T-helper 2 cell treated with Interferon-gamma antibody and Interleukin-4, amounts not matched to agents 100 ng/mL and 5 ng/mL, for 36 hours (primary cell): ENCODE measurements at regions not wholly inside any gene's neighbourhood (a gene's known extent, or its start where the extent isn't known, plus 50 kb on each side); places are given as distances from the start of the nearest gene placed in this dataset.

Experiments used
- intact Hi-C: fragments of 100-400 bp; cut with micrococcal nuclease; formaldehyde crosslinking; loops from one replicate; pipeline ENCODE4 v1.15.1; 2023

DNA sequence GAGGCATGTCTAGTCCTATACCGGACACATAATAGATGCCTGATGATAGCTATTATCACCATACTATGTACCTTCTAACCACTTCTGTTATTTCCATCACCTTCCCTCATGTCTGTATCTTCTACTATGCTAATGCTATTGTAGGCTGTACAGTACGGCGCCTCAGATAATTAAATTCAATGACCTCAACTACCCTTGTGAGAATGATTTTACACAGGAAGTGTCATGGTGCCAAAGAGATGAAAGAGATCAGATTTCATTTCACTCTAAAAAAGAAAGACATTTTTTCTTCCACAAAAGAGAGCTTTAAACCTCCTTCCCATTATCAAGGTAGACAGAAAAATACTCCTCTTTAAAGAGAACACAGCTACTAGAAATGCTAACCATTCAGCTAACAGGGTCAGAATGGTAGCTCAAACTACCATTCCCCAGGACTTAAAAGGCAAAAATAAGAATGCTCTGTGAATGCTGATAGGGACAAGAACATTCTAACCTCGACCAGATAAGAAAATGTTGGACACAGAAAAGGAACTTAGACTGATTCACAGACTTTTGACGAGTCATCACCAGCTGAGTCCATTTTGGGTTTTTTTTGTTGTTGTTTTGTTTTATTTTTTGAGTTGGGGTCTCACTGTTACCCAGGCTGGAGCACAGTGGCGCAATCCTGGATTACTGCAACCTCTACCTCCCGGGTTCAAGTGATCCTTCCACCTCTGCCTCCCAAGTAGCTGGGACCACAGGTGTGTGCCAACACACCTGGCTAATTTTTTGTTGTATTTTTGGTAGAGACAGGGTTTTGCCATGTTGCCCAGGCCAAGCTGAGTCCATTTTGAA lies 99.2 kb upstream of the RAPGEF2 start:
- intact Hi-C loops, result no loop called here

DNA sequence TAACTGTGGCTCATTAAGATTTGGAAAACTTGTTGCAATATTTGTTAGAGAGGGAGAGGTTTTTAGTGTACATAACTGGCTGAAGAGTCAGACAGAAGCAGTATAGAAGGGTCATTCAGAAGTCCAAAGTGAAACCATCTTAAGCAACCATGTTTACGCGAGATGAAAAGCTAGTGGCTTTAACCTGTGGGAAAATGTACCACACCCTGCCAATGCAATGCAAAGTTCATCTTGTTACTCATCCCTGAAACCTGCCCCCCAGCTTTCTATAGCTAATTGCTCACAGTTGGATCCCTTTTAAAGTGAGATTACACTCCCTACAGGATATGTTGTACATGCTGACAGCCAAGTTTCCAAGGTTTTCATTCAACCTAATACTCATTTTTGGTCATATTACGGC lies 96.7 kb upstream of the RAPGEF2 start:
- intact Hi-C loops, result no loop called here

DNA sequence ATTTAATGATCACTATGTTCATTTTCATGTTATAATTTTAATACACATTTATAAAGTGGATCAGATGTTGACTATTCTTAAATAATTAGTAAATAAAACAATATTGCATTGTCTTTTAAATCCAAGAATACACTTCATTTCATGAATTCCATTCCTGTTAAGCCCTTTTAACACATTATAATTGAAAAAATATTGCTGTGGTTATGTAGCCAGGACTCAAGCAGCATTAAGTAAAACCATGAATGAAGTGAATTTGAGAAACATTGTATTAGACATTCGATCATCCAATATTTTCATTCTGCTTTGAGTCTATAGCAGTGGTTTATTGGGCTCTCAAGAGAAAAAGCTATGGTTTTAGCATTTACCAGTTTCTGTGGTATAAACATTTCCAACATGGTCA lies 94.2 kb upstream of the RAPGEF2 start:
- intact Hi-C loops, result no loop called here

DNA sequence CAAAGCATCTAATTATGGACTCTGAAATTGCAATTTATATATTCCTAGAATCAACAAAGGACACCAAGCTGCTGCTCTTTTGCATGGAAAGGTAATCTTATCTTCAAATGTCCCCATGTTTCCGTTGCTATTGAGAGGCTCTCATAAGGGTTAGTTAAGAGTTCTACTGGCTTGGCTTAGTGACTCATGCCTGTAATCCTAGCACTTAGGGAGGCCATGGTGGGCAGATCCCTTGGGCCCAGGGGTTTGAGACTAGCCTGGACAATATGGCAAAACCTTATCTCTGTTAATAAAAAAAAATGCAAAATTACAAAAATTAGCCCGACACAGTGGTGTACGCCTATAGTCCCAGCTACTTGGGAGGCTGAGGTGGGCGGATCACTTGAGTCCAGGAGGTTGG lies 93.4 kb upstream of the RAPGEF2 start:
- intact Hi-C loops, result no loop called here

DNA sequence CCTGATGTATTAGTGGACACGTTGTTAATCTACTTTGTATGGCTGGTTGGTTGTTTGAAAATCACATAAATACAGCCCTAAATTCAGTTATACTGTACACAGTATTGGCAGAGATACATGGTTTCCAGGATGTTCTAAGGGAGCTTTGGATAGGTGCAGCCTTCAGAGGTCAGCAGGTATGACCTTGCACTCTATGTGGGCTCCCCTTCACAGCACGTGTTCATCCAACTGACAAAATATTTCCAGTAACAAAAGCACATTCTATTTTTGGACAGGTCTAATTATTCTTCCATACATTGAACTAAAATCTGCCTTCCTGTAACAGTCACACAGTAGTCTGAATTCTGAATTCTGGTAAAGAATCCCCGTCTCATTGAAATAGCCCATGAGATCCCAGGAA lies 92.8 kb upstream of the RAPGEF2 start:
- intact Hi-C loops, result no loop called here

GRCh38 chr4:159010563-159011260 lies 92.2 kb upstream of the RAPGEF2 start:
- intact Hi-C loops, result no loop called here

DNA sequence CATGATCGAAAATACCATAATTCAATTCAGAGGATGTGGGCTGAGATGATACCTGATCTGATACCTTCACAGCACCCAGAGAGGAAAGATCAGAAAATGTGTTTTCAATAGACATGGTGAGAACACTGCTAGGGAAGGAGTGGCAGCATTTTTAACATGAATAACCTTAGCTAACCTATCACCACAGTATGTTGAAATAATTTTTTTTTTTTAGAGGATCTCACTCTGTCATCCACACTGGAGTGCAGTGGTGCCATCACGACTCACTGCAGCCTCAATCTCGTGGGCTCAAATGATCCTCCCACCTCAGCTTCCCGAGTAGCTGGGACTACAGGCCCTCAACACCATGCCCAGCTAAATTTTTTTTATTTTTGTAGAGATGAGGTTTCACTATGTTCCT lies 90.5 kb upstream of the RAPGEF2 start:
- intact Hi-C loops, result no loop called here

GRCh38 chr4:159013692-159014091 lies 89.2 kb upstream of the RAPGEF2 start:
- intact Hi-C loops, result no loop called here

GRCh38 chr4:159014859-159015258 lies 88.0 kb upstream of the RAPGEF2 start:
- intact Hi-C loops, result no loop called here

GRCh38 chr4:159015841-159016240 lies 87.0 kb upstream of the RAPGEF2 start:
- intact Hi-C loops, result no loop called here

GRCh38 chr4:159016593-159017024 lies 86.3 kb upstream of the RAPGEF2 start:
- intact Hi-C loops, result no loop called here

GRCh38 chr4:159017323-159018026 lies 85.4 kb upstream of the RAPGEF2 start:
- intact Hi-C loops, result no loop called here

DNA sequence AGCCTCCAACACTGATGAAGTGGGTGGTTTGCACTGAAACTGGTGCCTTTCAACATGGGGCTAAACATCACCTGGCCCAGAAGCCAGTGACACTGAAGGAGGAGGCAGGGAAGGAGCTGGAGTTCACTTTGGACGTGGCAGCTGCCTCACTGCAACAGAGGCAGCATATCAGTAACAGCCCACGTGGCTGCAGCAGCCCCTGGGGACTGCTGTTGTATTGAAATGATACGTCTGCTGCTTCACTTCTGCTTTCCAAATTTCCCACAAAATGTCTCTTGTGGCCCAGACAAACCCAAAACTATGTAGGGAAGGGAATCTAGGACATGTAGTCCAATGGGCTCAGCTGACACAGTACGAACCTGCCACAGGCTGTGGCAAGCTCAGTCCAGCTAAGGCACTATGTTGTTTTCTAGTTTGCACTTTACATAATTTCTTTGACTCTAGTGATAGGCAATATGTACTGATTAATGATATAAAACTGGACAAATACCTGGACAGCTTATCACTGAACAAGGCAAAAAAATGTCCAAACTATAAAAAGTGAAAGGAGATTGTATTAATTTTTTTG lies 84.7 kb upstream of the RAPGEF2 start:
- intact Hi-C loops, result no loop called here

GRCh38 chr4:159019356-159019755 lies 83.5 kb upstream of the RAPGEF2 start:
- intact Hi-C loops, result no loop called here

DNA sequence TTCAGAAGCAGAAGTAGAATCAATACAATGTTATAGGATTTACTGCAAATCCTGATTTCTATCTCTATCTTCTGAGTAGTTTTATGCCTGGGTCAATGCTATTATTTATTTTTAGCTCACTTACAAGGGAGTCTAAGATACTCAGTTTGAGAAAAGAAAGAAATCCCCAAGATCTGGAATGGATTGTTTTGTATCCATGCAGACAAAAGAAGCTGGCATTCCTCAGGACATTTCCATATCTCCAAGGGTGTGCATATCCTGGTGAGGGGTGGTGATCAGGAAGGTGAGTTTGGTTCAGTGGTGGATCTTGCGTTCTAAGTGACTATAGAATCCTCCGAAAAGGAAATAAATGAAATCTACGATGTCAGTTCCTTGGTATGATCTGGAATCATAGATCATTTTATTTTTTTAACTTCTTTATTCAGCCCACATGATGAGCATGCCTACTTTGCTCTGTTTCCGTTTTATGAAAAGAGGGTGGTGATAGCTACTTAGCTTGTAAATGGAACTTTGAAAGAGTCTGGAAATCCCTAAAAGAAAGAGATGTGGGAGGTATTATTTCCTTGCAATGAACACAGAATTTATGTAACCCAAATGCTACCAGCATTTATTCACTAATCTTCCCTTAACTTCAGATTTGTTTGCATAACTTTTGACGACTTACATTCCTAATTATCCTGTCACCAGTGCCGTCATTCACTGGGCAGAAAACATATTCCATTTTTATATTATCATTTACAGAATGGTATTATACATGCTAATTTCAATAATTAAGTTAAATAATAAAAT lies 81.1 kb upstream of the RAPGEF2 start:
- intact Hi-C loops, result no loop called here

GRCh38 chr4:159023741-159024140 lies 79.1 kb upstream of the RAPGEF2 start:
- intact Hi-C loops, result no loop called here

- intact Hi-C loops, result no loop called here
These were observed 78.6 kb upstream of the RAPGEF2 start for GRCh38 chr4:159024266-159024665.

DNA sequence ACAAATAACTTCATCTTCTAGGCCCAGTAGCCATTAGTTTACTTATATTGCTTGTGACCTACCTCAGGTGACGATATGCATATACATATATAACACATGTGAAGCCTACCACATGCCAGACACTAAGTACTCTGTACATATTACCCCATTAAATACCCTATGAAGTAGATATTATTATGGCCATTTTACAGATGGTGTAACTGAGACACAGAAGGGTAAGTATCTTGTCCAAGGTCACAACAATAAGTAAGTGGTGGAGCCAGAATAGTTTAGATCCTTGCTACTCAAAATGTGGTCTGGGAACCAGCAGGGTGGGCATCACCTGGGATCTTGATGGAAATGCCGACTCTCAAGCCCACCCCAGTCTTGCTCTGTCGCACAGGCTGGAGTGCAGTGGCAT lies 78.1 kb upstream of the RAPGEF2 start:
- intact Hi-C loops, result no loop called here

- intact Hi-C loops, result no loop called here
These were observed 76.5 kb upstream of the RAPGEF2 start for GRCh38 chr4:159026329-159026728.

- intact Hi-C loops, result no loop called here
These were observed 75.3 kb upstream of the RAPGEF2 start for GRCh38 chr4:159027535-159027934.

- intact Hi-C loops, result no loop called here
These were observed 73.4 kb upstream of the RAPGEF2 start for GRCh38 chr4:159029481-159029880.
